ENCODE measurements at regions not wholly inside any gene's neighbourhood (a gene's known extent, or its start where the extent isn't known, plus 50 kb on each side); places are given as distances from the start of the nearest gene placed in this dataset.

GRCh38 chr4:148998719-148999118, 556.5 kb upstream of the NR3C2 start:
- H2BK5ac ChIP-seq (ENCODE audit: low read depth, low read length): no peak overlapping the region
- H3K56ac ChIP-seq (replicated peaks; ENCODE audit: insufficient read length, low read depth, low read length): no peak overlapping the region
- H4K5ac ChIP-seq (ENCODE audit: insufficient read length, low read depth, low read length): no peak overlapping the region
- no peak overlapping the region for H2BK15ac ChIP-seq (ENCODE audit: low read length)
- no peaks in the 10 kb centered on the region for H3K27me3 ChIP-seq (replicated peaks in 1 of 4; ENCODE audit: control insufficient read depth in 3 of 4, extremely low read depth in 1 of 4, insufficient read depth in 3 of 4, low read length in 3 of 4)
- no peak overlapping the region for H2AFZ ChIP-seq (ENCODE audit: low read length)
- no peaks in the 10 kb centered on the region for H4K20me1 ChIP-seq (replicated peaks in 1 of 2; ENCODE audit: control insufficient read depth in 1 of 2, insufficient read depth in 2 of 2, low read length in 2 of 2)
- no peak overlapping the region for H2BK12ac ChIP-seq (ENCODE audit: low read depth, low read length)
- no peak overlapping the region for H3K4ac ChIP-seq (replicated peaks; ENCODE audit: insufficient read length, low read depth, low read length)
- no peaks in the 10 kb centered on the region for H3K79me1 ChIP-seq (ENCODE audit: low read depth, low read length)
- no peak overlapping the region for H3K4me2 ChIP-seq (ENCODE audit: insufficient read depth in 1 of 2, low read depth in 2 of 2, low read length in 2 of 2)
- no peak overlapping the region for H4K91ac ChIP-seq (replicated peaks; ENCODE audit: insufficient read length, low read length)
- H3K14ac ChIP-seq (ENCODE audit: insufficient read length): no peak overlapping the region
- no peak overlapping the region for H2AK5ac ChIP-seq (ENCODE audit: low read depth, low read length)
- no peaks in the 10 kb centered on the region for H3K79me2 ChIP-seq (ENCODE audit: control insufficient read depth in 1 of 2, insufficient read depth in 2 of 2, low read length in 2 of 2)
- H3K9ac ChIP-seq (replicated peaks in 1 of 4; ENCODE audit: extremely low read depth in 1 of 4, low read depth in 3 of 4, low read length in 3 of 4): no peak overlapping the region
- H3K27ac ChIP-seq (ENCODE audit: low read depth, low read length): no peak overlapping the region
- ChIA-PET POLR2A (ENCODE audit: partially characterized antibody) (no interaction called here), CTCF (ENCODE audit: partially characterized antibody) (interaction anchor here (0.7 to 1.4 kb wide), 12 partner anchors 9 to 522 kb away, joined by 3 to 7 read pairs (median 3); no protein-coding TSS in a partner anchor)
- H2BK20ac ChIP-seq (ENCODE audit: low read length): no peak overlapping the region
- H3K23ac ChIP-seq (ENCODE audit: insufficient read length): no peak overlapping the region
- no peak overlapping the region for H2BK120ac ChIP-seq (replicated peaks; ENCODE audit: low read depth, low read length)
- no peaks in the 10 kb centered on the region for H3K4me1 ChIP-seq (replicated peaks in 1 of 4; ENCODE audit: control insufficient read depth in 3 of 4, insufficient read depth in 4 of 4, low read length in 3 of 4)
- no peaks in the 10 kb centered on the region for H3K36me3 ChIP-seq (ENCODE audit: control insufficient read depth in 2 of 4, insufficient read depth in 4 of 4, low read length in 3 of 4)
- H3K23me2 ChIP-seq (ENCODE audit: low read depth, low read length): no peaks in the 10 kb centered on the region
- FAIRE-seq: peak; percentile 39
- H3K18ac ChIP-seq (ENCODE audit: extremely low read depth, low read length): no peak overlapping the region
- no peaks in the 10 kb centered on the region for H3K9me3 ChIP-seq (ENCODE audit: insufficient read depth in 2 of 2, low read depth in 1 of 2, low read length in 1 of 2)
- TF ChIP-seq HDAC2 (IDR thresholded peaks at IDR 0.05; ENCODE audit: borderline replicate concordance in 1 of 2, low read depth in 2 of 2, low read length in 2 of 2) (no peak), EGR1 (IDR thresholded peaks at IDR 0.05; ENCODE audit: borderline replicate concordance, low read depth, low read length) (no peak), CHD1 (IDR thresholded peaks at IDR 0.05; ENCODE audit: low read depth, low read length) (no peak), RAD21 (IDR thresholded peaks at IDR 0.05 in 1 of 2, conservative IDR thresholded peaks at IDR 0.05 in 1 of 2; ENCODE audit: low read depth in 2 of 2, low read length in 2 of 2) (peak; percentile 76 to 81), SP4 (IDR thresholded peaks at IDR 0.05; ENCODE audit: low read length) (no peak), CBX5 (IDR thresholded peaks at IDR 0.05; ENCODE audit: low read depth, low read length) (no peak), POU5F1 (IDR thresholded peaks at IDR 0.05; ENCODE audit: low read depth, low read length) (no peak), CTCF (IDR thresholded peaks at IDR 0.05; ENCODE audit: control extremely low read depth in 1 of 3, insufficient read depth in 1 of 3, low read depth in 1 of 3, low read length in 3 of 3) (peak in 2 of 3 experiments; percentile 65 to 68; a peak in 3 of 4 replicates)
- no peak overlapping the region for H4K8ac ChIP-seq (ENCODE audit: extremely low read depth, insufficient read depth, low read length)
- H3K4me3 ChIP-seq (ENCODE audit: extremely low read depth in 1 of 4, insufficient read depth in 2 of 4, low read depth in 3 of 4, low read length in 4 of 4): no peak overlapping the region
- WGBS, 2 experiments (ENCODE audit: extremely low coverage in 1 of 2, insufficient coverage in 1 of 2, insufficient read length in 1 of 2, insufficient replicate concordance in 2 of 2, low coverage in 1 of 2, low lambda C conversion rate in 2 of 2, missing lambda C conversion rate in 1 of 2): 21% methylated on average over 2 of the region's 2 CpGs; no CpG with 5 or more reads in 1 of the 2 experiments
- peak; percentile 9 to 57 for DNase-seq (ENCODE audit: low read depth in 1 of 2, low spot score in 2 of 2)

Data from H1 (cell line).